ENCODE measurements at regions not wholly inside any gene's neighbourhood (a gene's known extent, or its start where the extent isn't known, plus 50 kb on each side); places are given as distances from the start of the nearest gene placed in this dataset.

GRCh38 chr4:33453916-33454315 lies 2733.7 kb downstream of the PCDH7 start:
- TF ChIP-seq POLR2A (IDR thresholded peaks at IDR 0.05) (no peak), POLR2AphosphoS5 (IDR thresholded peaks at IDR 0.05) (no peak), CTCF (IDR thresholded peaks at IDR 0.05) (no peak)
